Epithelial cell of prostate (primary cell): ENCODE measurements at regions not wholly inside any gene's neighbourhood (a gene's known extent, or its start where the extent isn't known, plus 50 kb on each side); places are given as distances from the start of the nearest gene placed in this dataset.
"Not testable (repeated sequence)": the region's sequence is repeated elsewhere in the genome, so short reads cannot be mapped to it uniquely, and the experiment has no call there.

Source experiments
- DNase-seq: peaks from one replicate; pipeline ENCODE4 v3.0.0-alpha.2; 2011; ENCODE audit warnings: low read depth, low spot score
- H3K27ac ChIP-seq: fragments of 450-650 bp; 2 replicates; pipeline ENCODE4 v1.5.1; 2017; ENCODE audit warnings: mild to moderate bottlenecking

- no peak for DNase-seq
- no peak overlapping the region for H3K27ac ChIP-seq
Measured at GRCh38 chr5:148880197-148880596, 53.8 kb downstream of the ADRB2 start.

- H3K27ac ChIP-seq: no peak overlapping the region
- DNase-seq: no peak
Measured at GRCh38 chr5:148880696-148881095, 54.3 kb downstream of the ADRB2 start.

GRCh38 chr5:148882332-148882731, 55.9 kb downstream of the ADRB2 start:
- DNase-seq: no peak
- H3K27ac ChIP-seq: no peak overlapping the region

GRCh38 chr5:148884339-148885020, 58.1 kb downstream of the ADRB2 start:
- DNase-seq: no peak
- H3K27ac ChIP-seq: no peak overlapping the region

- no peak for DNase-seq
- H3K27ac ChIP-seq: no peak overlapping the region
Measured at GRCh38 chr5:148887123-148887881, 60.9 kb downstream of the ADRB2 start.

GRCh38 chr5:148889936-148890335, 63.5 kb downstream of the ADRB2 start:
- not testable (repeated sequence) for DNase-seq

GRCh38 chr5:148895441-148895840, 69.0 kb downstream of the ADRB2 start:
- H3K27ac ChIP-seq, DNase-seq: not testable (repeated sequence)

More at GRCh38 chr5:148889936-148890335, 63.5 kb downstream of the ADRB2 start:
- not testable (repeated sequence) for H3K27ac ChIP-seq

- no peak for DNase-seq
- H3K27ac ChIP-seq: no peak overlapping the region
Measured at GRCh38 chr5:148897842-148898241, 71.4 kb downstream of the ADRB2 start.

- no peak for DNase-seq
- H3K27ac ChIP-seq: no peak overlapping the region
Measured at GRCh38 chr5:148898413-148899075, 72.1 kb downstream of the ADRB2 start.

GRCh38 chr5:148899993-148900392, 73.6 kb downstream of the ADRB2 start:
- H3K27ac ChIP-seq: no peak overlapping the region
- no peak for DNase-seq

- H3K27ac ChIP-seq: no peak overlapping the region
- no peak for DNase-seq
Measured at GRCh38 chr5:148902478-148902877, 76.1 kb downstream of the ADRB2 start.

- DNase-seq: no peak
- H3K27ac ChIP-seq: no peak overlapping the region
Measured at GRCh38 chr5:148903587-148903986, 77.2 kb downstream of the ADRB2 start.

- H3K27ac ChIP-seq: no peak overlapping the region
- no peak for DNase-seq
Measured at GRCh38 chr5:148904440-148904839, 78.0 kb downstream of the ADRB2 start.

GRCh38 chr5:148905541-148905940, 79.1 kb downstream of the ADRB2 start:
- no peak overlapping the region for H3K27ac ChIP-seq
- DNase-seq: no peak

- no peak for DNase-seq
Measured at GRCh38 chr5:148906968-148907367, 80.6 kb downstream of the ADRB2 start.

GRCh38 chr5:148909040-148909439, 82.6 kb downstream of the ADRB2 start:
- H3K27ac ChIP-seq: peak overlapping the region; percentile 100
- no peak for DNase-seq

More at GRCh38 chr5:148906968-148907367, 80.6 kb downstream of the ADRB2 start:
- no peak overlapping the region for H3K27ac ChIP-seq

GRCh38 chr5:148909766-148910165, 83.4 kb downstream of the ADRB2 start:
- no peak for DNase-seq
- H3K27ac ChIP-seq: peak overlapping the region; percentile 100

GRCh38 chr5:148910216-148910615, 83.8 kb downstream of the ADRB2 start:
- DNase-seq: no peak
- peak overlapping the region; percentile 100 for H3K27ac ChIP-seq

- H3K27ac ChIP-seq: peak overlapping the region; percentile 100
- no peak for DNase-seq
Measured at GRCh38 chr5:148910686-148911361, 84.4 kb downstream of the ADRB2 start.

GRCh38 chr5:148911386-148911785, 85.0 kb downstream of the ADRB2 start:
- no peak for DNase-seq
- H3K27ac ChIP-seq: peak overlapping the region; percentile 100

- DNase-seq: no peak
- peak overlapping the region; percentile 100 for H3K27ac ChIP-seq
Measured at GRCh38 chr5:148912146-148912545, 85.7 kb downstream of the ADRB2 start.
